Natural killer cell treated with Interleukin-12 subunit alpha and Interleukin-12 subunit beta and Interleukin-15 and Interleukin-18, amount 100 ng/mL, for 72 hours (primary cell): ENCODE measurements at regions not wholly inside any gene's neighbourhood (a gene's known extent, or its start where the extent isn't known, plus 50 kb on each side); places are given as distances from the start of the nearest gene placed in this dataset.

Source experiments
- ATAC-seq, 2 donors: fragments of 150-1000 bp; cut with Tn5 transposase in 1 of 2; sonication (Bioruptor Pico), chemical (Tn5 transposase) in 1 of 2; 2 replicates each; pipeline ENCODE4 v1.10.0; 2021
- DNase-seq: peaks from one replicate; pipeline ENCODE4 v3.0.0; 2022; ENCODE audit warnings: low spot score
- H3K27ac Mint-ChIP-seq, 2 donors: 1 replicate in 1 of 2; 2 replicates in 1 of 2; pipeline ENCODE4 v1.8.0; 2022; ENCODE audit warnings: mixed read lengths in 2 of 2, mild to moderate bottlenecking in 1 of 2, moderate library complexity in 1 of 2
- H3K27me3 Mint-ChIP-seq, 2 donors: 1 replicate in 1 of 2; 2 replicates in 1 of 2; pipeline ENCODE4 v1.8.0; 2022; ENCODE audit warnings: mixed read lengths in 2 of 2
- H3K36me3 Mint-ChIP-seq: one replicate; pipeline ENCODE4 v1.8.0; 2022; ENCODE audit warnings: mixed read lengths
- H3K4me1 Mint-ChIP-seq, 2 donors: 1 replicate in 1 of 2; 2 replicates in 1 of 2; pipeline ENCODE4 v1.8.0; 2022; ENCODE audit warnings: low read depth in 2 of 2, mixed read lengths in 2 of 2, mild to moderate bottlenecking in 1 of 2
- H3K4me3 Mint-ChIP-seq: one replicate; pipeline ENCODE4 v1.8.0; 2022; ENCODE audit warnings: mixed read lengths
- H3K9me3 Mint-ChIP-seq: 2 replicates; pipeline ENCODE4 v1.8.0; 2022; ENCODE audit warnings: mixed read lengths

GRCh38 chr5:21663082-21663481 is 1190.1 kb downstream of the CDH12 start:
- H3K9me3 Mint-ChIP-seq = peaks cover 32% of the 10 kb centered on the region
- no peaks in the 10 kb centered on the region for H3K27me3 Mint-ChIP-seq
- H3K4me3 Mint-ChIP-seq = no peak overlapping the region
- no peaks in the 10 kb centered on the region for H3K36me3 Mint-ChIP-seq
- no peak for ATAC-seq
- no peak for DNase-seq
- H3K4me1 Mint-ChIP-seq = no peaks in the 10 kb centered on the region
- H3K27ac Mint-ChIP-seq = no peak overlapping the region

- Mint-ChIP-seq H3K9me3 (peaks cover 32% of the 10 kb centered on the region), H3K4me1 (no peaks in the 10 kb centered on the region), H3K27me3 (no peaks in the 10 kb centered on the region), H3K36me3 (no peaks in the 10 kb centered on the region), H3K4me3 (no peak overlapping the region), H3K27ac (no peak overlapping the region)
- no peak for DNase-seq
- no peak for ATAC-seq
Observed at GRCh38 chr5:21661184-21661583, 1192.0 kb downstream of the CDH12 start.

- DNase-seq = no peak
- H3K27me3 Mint-ChIP-seq = no peaks in the 10 kb centered on the region
- no peaks in the 10 kb centered on the region for H3K4me1 Mint-ChIP-seq
- H3K36me3 Mint-ChIP-seq = no peaks in the 10 kb centered on the region
- H3K27ac Mint-ChIP-seq = no peak overlapping the region
- ATAC-seq = no peak
- no peak overlapping the region for H3K4me3 Mint-ChIP-seq
- peaks cover 5% of the 10 kb centered on the region for H3K9me3 Mint-ChIP-seq
Observed at GRCh38 chr5:21654556-21654955, 1198.6 kb downstream of the CDH12 start.

GRCh38 chr5:21649969-21650368 is 1203.2 kb downstream of the CDH12 start:
- ATAC-seq (no peak), DNase-seq (no peak)
- Mint-ChIP-seq H3K4me3 (no peak overlapping the region), H3K36me3 (peaks cover 4% of the 10 kb centered on the region), H3K27me3 (no peaks in the 10 kb centered on the region), H3K27ac (no peak overlapping the region), H3K4me1 (no peaks in the 10 kb centered on the region), H3K9me3 (no peaks in the 10 kb centered on the region)

- Mint-ChIP-seq H3K9me3 (no peaks in the 10 kb centered on the region), H3K27me3 (no peaks in the 10 kb centered on the region), H3K36me3 (peaks cover 4% of the 10 kb centered on the region), H3K4me3 (no peak overlapping the region), H3K4me1 (no peaks in the 10 kb centered on the region), H3K27ac (no peak overlapping the region)
- DNase-seq (no peak), ATAC-seq (no peak)
Observed at GRCh38 chr5:21646469-21646868, 1206.7 kb downstream of the CDH12 start.

GRCh38 chr5:21644032-21644431 is 1209.1 kb downstream of the CDH12 start:
- H3K4me1 Mint-ChIP-seq = no peaks in the 10 kb centered on the region
- peaks cover 4% of the 10 kb centered on the region for H3K36me3 Mint-ChIP-seq
- ATAC-seq (no peak), DNase-seq (no peak)
- no peak overlapping the region for H3K27ac Mint-ChIP-seq
- H3K4me3 Mint-ChIP-seq = no peak overlapping the region
- H3K9me3 Mint-ChIP-seq = peaks cover 3% of the 10 kb centered on the region
- H3K27me3 Mint-ChIP-seq = no peaks in the 10 kb centered on the region

GRCh38 chr5:21642312-21642711 is 1210.8 kb downstream of the CDH12 start:
- H3K36me3 Mint-ChIP-seq = peaks cover 4% of the 10 kb centered on the region
- H3K4me1 Mint-ChIP-seq = no peaks in the 10 kb centered on the region
- no peaks in the 10 kb centered on the region for H3K27me3 Mint-ChIP-seq
- no peak overlapping the region for H3K4me3 Mint-ChIP-seq
- peaks cover 7% of the 10 kb centered on the region for H3K9me3 Mint-ChIP-seq
- ATAC-seq (no peak), DNase-seq (no peak)
- no peak overlapping the region for H3K27ac Mint-ChIP-seq

- no peaks in the 10 kb centered on the region for H3K27me3 Mint-ChIP-seq
- peaks cover 18% of the 10 kb centered on the region for H3K9me3 Mint-ChIP-seq
- H3K4me3 Mint-ChIP-seq = no peak overlapping the region
- ATAC-seq (no peak), DNase-seq (no peak)
- H3K4me1 Mint-ChIP-seq = no peaks in the 10 kb centered on the region
- no peaks in the 10 kb centered on the region for H3K36me3 Mint-ChIP-seq
- no peak overlapping the region for H3K27ac Mint-ChIP-seq
Observed at GRCh38 chr5:21623831-21624230, 1229.3 kb downstream of the CDH12 start.

- DNase-seq = no peak
- Mint-ChIP-seq H3K27ac (no peak overlapping the region), H3K9me3 (peaks cover 26% of the 10 kb centered on the region), H3K4me1 (no peaks in the 10 kb centered on the region), H3K4me3 (no peak overlapping the region), H3K36me3 (peaks cover 5% of the 10 kb centered on the region), H3K27me3 (no peaks in the 10 kb centered on the region)
- no peak for ATAC-seq
Observed at GRCh38 chr5:21615195-21615765, 1237.9 kb downstream of the CDH12 start.

GRCh38 chr5:21613971-21614488 is 1239.1 kb downstream of the CDH12 start:
- H3K27ac Mint-ChIP-seq = no peak overlapping the region
- H3K27me3 Mint-ChIP-seq = no peaks in the 10 kb centered on the region
- ATAC-seq = no peak
- no peaks in the 10 kb centered on the region for H3K4me1 Mint-ChIP-seq
- H3K4me3 Mint-ChIP-seq = no peak overlapping the region
- H3K36me3 Mint-ChIP-seq = peaks cover 5% of the 10 kb centered on the region
- DNase-seq = no peak
- H3K9me3 Mint-ChIP-seq = peaks cover 26% of the 10 kb centered on the region

- Mint-ChIP-seq H3K27me3 (no peaks in the 10 kb centered on the region), H3K36me3 (no peaks in the 10 kb centered on the region), H3K4me3 (no peak overlapping the region), H3K27ac (no peak overlapping the region), H3K9me3 (peaks cover 5% of the 10 kb centered on the region), H3K4me1 (no peaks in the 10 kb centered on the region)
- ATAC-seq (no peak), DNase-seq (no peak)
Observed at GRCh38 chr5:21603796-21604195, 1249.3 kb downstream of the CDH12 start.

- peaks cover 10% of the 10 kb centered on the region for H3K9me3 Mint-ChIP-seq
Observed at GRCh38 chr5:21594566-21594965, 1258.6 kb downstream of the CDH12 start.

GRCh38 chr5:21593261-21593660 is 1259.9 kb downstream of the CDH12 start:
- DNase-seq (no peak), ATAC-seq (no peak)
- Mint-ChIP-seq H3K36me3 (no peaks in the 10 kb centered on the region), H3K27ac (no peak overlapping the region), H3K9me3 (peaks cover 10% of the 10 kb centered on the region), H3K4me1 (no peaks in the 10 kb centered on the region), H3K4me3 (no peak overlapping the region), H3K27me3 (no peaks in the 10 kb centered on the region)

More at GRCh38 chr5:21594566-21594965, 1258.6 kb downstream of the CDH12 start:
- Mint-ChIP-seq H3K27ac (no peak overlapping the region), H3K4me3 (no peak overlapping the region), H3K36me3 (no peaks in the 10 kb centered on the region), H3K27me3 (no peaks in the 10 kb centered on the region), H3K4me1 (no peaks in the 10 kb centered on the region)
- no peak for DNase-seq
- no peak for ATAC-seq

GRCh38 chr5:21581508-21581907 is 1271.6 kb downstream of the CDH12 start:
- Mint-ChIP-seq H3K4me3 (no peak overlapping the region), H3K27ac (no peak overlapping the region), H3K27me3 (no peaks in the 10 kb centered on the region), H3K9me3 (peaks cover 11% of the 10 kb centered on the region), H3K36me3 (peaks cover 17% of the 10 kb centered on the region), H3K4me1 (no peaks in the 10 kb centered on the region)
- DNase-seq = no peak
- no peak for ATAC-seq

GRCh38 chr5:21574961-21575360 is 1278.2 kb downstream of the CDH12 start:
- H3K4me1 Mint-ChIP-seq = no peaks in the 10 kb centered on the region
- no peak overlapping the region for H3K4me3 Mint-ChIP-seq
- H3K9me3 Mint-ChIP-seq = peaks cover 5% of the 10 kb centered on the region
- DNase-seq = no peak
- H3K27ac Mint-ChIP-seq = no peak overlapping the region
- H3K27me3 Mint-ChIP-seq = no peaks in the 10 kb centered on the region
- H3K36me3 Mint-ChIP-seq = peaks cover 5% of the 10 kb centered on the region
- ATAC-seq = no peak
